ENCODE measurements at regions not wholly inside any gene's neighbourhood (a gene's known extent, or its start where the extent isn't known, plus 50 kb on each side); places are given as distances from the start of the nearest gene placed in this dataset.

DNA sequence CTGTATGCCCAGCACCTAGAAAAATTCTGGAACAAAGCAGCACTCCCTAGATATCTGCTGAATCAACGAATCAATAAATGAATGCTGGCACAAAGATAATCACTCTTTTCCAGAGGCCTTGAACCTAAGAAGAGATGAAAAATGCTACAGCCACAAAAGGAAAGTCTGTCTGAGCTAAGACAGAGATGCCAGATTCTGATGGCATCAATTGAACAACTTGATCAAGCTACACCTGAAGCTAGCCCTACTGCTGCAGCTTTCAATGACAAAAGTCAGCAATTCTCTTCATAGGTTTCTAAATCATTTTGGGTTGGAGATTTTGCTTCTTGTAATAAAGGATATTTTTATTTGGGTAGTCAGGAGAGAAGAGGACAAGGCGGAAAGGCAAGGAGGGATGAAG is 305.0 kb upstream of the SULF2 start:
- no peaks in the 10 kb centered on the region for H3K9me3 ChIP-seq (ENCODE audit: control insufficient read depth in 2 of 3, insufficient read depth in 1 of 3, low read length in 3 of 3)
- DNase-seq = no peak

DNA sequence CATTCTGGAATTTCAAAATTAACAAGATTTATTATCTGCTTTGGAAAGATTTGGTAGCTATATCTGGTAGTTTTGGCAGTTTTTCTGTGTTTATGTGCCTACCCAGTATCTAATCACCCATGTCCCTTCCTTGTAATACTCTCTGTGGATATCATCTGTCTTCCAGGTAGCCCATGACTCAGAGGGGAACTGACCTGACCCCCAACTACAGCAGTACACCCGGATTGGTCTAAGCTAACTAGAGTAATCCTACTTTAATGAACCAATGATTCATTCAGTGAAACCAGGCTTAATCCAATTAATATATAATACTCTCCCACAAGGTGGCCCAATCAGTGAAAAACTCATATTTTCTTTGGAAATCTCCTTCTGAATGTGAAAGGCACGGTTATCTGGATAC is 295.3 kb upstream of the SULF2 start:
- Histone ChIP-seq H3K9ac (ENCODE audit: low read length in 3 of 3) (no peak overlapping the region), H3K27ac (ENCODE audit: low read depth in 2 of 2, low read length in 2 of 2) (no peak overlapping the region), H3K36me3 (ENCODE audit: control insufficient read depth in 2 of 3, insufficient read depth in 3 of 3, low read length in 3 of 3) (no peaks in the 10 kb centered on the region), H3K27me3 (ENCODE audit: control insufficient read depth, insufficient read depth, low read length) (no peaks in the 10 kb centered on the region), H3K4me1 (ENCODE audit: control insufficient read depth in 2 of 3, insufficient read depth in 2 of 3, low read depth in 1 of 3, low read length in 3 of 3) (no peaks in the 10 kb centered on the region), H3K9me3 (ENCODE audit: control insufficient read depth in 2 of 3, insufficient read depth in 1 of 3, low read length in 3 of 3) (peaks cover 0 to 3% (median 0%) of the 10 kb centered on the region in 3 donors), H3K4me3 (ENCODE audit: low read length in 3 of 3) (no peak overlapping the region)
- DNase-seq (no peak), FAIRE-seq (no peak)
- TF ChIP-seq, protein P1, sequence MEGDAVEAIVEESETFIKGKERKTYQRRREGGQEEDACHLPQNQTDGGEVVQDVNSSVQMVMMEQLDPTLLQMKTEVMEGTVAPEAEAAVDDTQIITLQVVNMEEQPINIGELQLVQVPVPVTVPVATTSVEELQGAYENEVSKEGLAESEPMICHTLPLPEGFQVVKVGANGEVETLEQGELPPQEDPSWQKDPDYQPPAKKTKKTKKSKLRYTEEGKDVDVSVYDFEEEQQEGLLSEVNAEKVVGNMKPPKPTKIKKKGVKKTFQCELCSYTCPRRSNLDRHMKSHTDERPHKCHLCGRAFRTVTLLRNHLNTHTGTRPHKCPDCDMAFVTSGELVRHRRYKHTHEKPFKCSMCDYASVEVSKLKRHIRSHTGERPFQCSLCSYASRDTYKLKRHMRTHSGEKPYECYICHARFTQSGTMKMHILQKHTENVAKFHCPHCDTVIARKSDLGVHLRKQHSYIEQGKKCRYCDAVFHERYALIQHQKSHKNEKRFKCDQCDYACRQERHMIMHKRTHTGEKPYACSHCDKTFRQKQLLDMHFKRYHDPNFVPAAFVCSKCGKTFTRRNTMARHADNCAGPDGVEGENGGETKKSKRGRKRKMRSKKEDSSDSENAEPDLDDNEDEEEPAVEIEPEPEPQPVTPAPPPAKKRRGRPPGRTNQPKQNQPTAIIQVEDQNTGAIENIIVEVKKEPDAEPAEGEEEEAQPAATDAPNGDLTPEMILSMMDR (IDR thresholded peaks at IDR 0.05; ENCODE audit: borderline replicate concordance, extremely low read depth, insufficient read depth) = no peak
- intact Hi-C loops (cut with DNase I) = no loop called here

More for the DNA sequence above, 305.0 kb upstream of the SULF2 start:
- Histone ChIP-seq H3K4me3 (ENCODE audit: low read length in 3 of 3) (no peak overlapping the region), H3K4me1 (ENCODE audit: control insufficient read depth in 2 of 3, insufficient read depth in 2 of 3, low read depth in 1 of 3, low read length in 3 of 3) (no peaks in the 10 kb centered on the region), H3K27me3 (ENCODE audit: control insufficient read depth, insufficient read depth, low read length) (no peaks in the 10 kb centered on the region), H3K27ac (ENCODE audit: low read depth in 2 of 2, low read length in 2 of 2) (no peak overlapping the region), H3K36me3 (ENCODE audit: control insufficient read depth in 2 of 3, insufficient read depth in 3 of 3, low read length in 3 of 3) (no peaks in the 10 kb centered on the region), H3K9ac (ENCODE audit: low read length in 3 of 3) (no peak overlapping the region)
- TF ChIP-seq, protein P1 (IDR thresholded peaks at IDR 0.05; ENCODE audit: borderline replicate concordance, extremely low read depth, insufficient read depth) = no peak
- intact Hi-C loops (cut with DNase I) = no loop called here
- no peak for FAIRE-seq

DNA sequence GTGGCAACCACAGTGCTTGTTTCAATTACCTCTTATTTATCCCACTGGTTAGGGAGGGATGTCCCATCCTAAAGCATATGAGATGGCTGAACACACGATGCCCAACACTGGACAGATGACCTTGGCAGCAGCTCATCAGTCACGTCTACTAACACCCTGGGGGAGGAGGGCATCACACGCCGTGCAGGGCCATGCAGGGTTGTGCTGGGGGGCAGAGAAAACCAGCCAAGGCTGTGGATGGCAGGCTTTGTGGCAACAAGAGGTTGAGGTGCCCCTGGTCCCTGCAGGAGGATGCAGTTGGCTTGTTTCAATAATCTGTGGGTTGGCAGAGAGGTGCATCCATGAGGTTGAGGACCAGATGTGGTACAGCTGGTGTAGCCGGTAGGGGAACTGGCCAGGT is 293.7 kb upstream of the SULF2 start:
- intact Hi-C loops (cut with DNase I) = no loop called here
- FAIRE-seq = no peak

More for the DNA sequence above, 293.7 kb upstream of the SULF2 start:
- Histone ChIP-seq H3K4me3 (ENCODE audit: low read length in 3 of 3) (no peak overlapping the region), H3K4me1 (ENCODE audit: control insufficient read depth in 2 of 3, insufficient read depth in 2 of 3, low read depth in 1 of 3, low read length in 3 of 3) (no peaks in the 10 kb centered on the region), H3K36me3 (ENCODE audit: control insufficient read depth in 2 of 3, insufficient read depth in 3 of 3, low read length in 3 of 3) (no peaks in the 10 kb centered on the region), H3K9me3 (ENCODE audit: control insufficient read depth in 2 of 3, insufficient read depth in 1 of 3, low read length in 3 of 3) (no peaks in the 10 kb centered on the region), H3K9ac (ENCODE audit: low read length in 3 of 3) (no peak overlapping the region), H3K27me3 (ENCODE audit: control insufficient read depth, insufficient read depth, low read length) (no peaks in the 10 kb centered on the region), H3K27ac (ENCODE audit: low read depth in 2 of 2, low read length in 2 of 2) (no peak overlapping the region)
- TF ChIP-seq, protein P1 (IDR thresholded peaks at IDR 0.05; ENCODE audit: borderline replicate concordance, extremely low read depth, insufficient read depth) = no peak
- no peak for DNase-seq
